DMS53 (cell line): ENCODE measurements at regions not wholly inside any gene's neighbourhood (a gene's known extent, or its start where the extent isn't known, plus 50 kb on each side); places are given as distances from the start of the nearest gene placed in this dataset.

Source experiments
- DNase-seq: peaks from one replicate; lab custom pipeline; 2025; lab: John Stamatoyannopoulos, UW

GRCh38 chr2:71864085-71864484, 283.6 kb downstream of the CYP26B1 start:
- no peak for DNase-seq

DNA sequence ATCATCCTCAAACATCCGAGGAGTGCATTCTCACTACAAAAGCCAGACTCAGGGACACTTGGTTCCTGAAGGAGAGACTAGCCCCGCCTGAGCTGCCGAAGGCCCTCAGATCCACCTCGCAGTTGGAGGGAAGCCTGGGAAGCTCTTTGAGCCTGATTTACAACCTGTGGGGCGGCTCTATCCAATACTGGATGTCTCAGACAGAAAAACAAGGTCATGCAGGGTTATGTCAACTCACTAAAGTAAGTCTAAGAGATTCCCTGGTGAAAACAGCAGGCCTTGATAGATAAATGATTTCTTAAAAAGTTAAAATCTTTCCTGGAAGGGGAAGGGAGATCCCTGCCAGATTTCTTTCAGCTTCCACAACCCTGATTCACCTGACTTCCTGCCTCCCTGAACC, 284.3 kb downstream of the CYP26B1 start:
- no peak for DNase-seq

- DNase-seq = no peak
Observed at GRCh38 chr2:71862921-71863320, 284.7 kb downstream of the CYP26B1 start.

DNA sequence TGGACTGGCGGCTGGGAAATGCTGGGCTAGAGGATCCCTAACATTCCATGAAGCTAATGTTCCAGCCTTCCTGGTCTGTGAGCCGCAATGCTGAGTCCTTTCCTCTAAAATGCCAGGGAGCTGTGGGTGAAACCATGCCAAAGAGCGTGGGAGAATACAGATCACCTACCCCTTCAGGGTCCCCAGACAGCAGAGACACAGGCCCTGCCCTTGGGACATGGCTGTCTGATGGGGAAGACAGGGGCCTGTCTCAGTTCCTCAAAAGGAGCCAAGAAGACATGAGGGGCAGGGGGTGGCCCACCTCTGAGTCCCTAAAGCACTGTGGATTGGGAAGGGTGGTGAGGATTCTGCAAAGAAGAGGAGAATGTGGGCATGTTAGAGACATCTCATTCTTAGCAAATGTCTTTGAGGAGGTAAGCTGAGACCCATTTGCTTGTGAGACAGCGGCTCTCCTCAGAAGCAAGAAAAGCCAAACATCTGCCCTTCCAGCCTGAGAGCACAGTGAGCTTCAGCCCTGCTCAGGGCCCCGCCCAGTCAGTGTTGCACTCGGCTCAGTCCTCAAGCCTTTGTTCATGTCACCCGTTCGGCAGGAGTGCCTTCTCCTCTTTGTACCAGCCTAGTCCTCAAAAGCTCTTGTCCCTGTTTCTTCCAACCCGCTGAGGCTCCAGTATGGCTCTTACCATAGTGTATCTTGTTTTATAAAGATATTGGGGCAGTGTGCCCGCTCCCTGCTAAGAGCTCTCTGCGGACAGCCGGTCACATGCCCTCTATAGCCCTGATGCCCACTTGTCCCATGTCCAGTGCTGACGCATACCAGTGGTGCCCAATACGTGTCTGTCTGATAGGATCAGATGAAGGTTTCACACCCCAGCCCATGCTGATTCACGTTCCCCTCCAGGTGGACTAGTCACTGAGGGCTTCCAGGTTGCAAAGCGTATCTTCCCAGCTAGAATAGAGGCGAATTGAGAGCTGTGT, 286.2 kb downstream of the CYP26B1 start:
- no peak for DNase-seq

DNA sequence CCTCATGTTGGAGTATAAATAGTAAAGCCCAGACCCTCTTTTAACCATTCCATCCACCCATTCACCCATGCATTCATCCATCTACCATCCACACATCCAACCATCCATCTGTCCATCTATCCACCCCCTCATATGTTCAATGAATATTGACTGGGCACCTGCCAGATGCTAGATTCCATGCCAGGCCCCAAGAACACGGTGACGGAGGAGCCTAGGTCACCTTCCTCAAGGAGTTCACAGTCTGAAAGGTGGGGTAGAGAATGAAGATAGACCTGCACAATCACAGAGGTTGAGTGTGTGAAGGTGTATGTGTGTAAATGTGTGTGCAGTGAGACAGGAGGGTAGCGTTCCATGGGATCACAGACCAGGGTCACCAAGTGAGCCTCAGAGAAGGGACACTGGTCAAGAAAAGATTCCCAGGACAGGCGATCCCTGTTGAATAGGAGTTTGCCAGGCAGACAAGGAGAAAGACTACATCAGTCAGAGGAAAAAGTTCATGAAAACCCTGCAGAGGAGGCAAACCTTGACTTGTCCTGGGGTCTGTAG, 287.2 kb downstream of the CYP26B1 start:
- no peak for DNase-seq

GRCh38 chr2:71859211-71859847, 288.3 kb downstream of the CYP26B1 start:
- no peak for DNase-seq

DNA sequence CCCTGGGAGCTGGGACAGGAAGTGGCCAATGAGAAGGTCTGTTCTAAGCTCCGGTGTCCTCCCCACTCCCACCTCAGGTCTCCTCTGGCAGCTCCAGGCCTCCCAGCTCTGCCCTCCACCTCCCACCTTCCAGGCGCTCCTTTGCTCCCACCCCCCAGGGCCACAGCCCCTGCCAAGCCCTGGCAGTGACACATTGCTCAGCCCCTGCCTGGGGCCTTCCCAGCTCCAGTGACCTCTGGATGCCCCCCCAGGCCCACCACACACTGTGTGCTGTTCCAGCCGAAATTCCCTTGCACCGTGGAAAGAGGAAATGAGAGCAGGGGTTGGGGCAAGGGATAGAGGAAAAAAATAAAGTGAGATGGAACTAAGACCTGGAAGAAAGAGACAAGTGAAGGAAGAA, 289.6 kb downstream of the CYP26B1 start:
- DNase-seq = no peak

- DNase-seq = no peak
Observed at GRCh38 chr2:71857636-71858035, 290.0 kb downstream of the CYP26B1 start.

DNA sequence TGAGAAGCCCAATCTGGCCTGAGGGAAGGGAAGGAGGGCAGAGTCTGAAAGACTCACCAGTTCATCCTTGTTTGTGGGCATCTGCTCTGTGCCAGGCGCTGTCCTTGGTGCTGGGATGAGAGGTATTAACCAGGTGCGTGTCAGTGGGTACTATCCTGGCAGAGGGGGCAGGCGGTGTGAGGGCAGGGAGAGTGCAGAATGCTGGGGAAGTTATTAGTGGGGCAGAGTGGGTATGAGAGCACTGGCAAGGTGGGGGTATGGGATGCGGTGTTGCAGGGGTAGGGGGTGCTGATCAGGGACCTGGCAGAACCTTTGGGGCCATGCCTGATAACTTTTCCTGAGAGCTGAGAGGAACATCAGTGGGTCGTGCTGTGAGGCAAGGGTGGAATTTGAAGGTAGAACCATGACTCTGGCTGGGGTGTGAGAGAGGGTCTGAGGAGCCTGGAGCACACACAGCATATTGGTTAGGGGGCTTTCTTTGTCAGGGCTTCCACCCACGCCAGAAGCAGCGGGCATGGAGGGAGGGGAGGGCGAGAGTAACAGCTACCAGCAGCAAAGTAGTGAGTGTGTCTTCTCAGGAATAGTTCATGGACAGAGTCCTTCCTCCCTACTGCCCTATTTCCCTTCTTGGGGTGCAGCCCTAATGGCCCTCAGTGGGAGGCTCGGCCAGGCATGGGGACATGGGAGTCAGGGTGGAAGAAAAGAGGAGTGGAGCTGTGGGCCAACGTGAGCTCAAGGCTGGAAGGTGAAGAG, 290.7 kb downstream of the CYP26B1 start:
- DNase-seq = peak; percentile 12

DNA sequence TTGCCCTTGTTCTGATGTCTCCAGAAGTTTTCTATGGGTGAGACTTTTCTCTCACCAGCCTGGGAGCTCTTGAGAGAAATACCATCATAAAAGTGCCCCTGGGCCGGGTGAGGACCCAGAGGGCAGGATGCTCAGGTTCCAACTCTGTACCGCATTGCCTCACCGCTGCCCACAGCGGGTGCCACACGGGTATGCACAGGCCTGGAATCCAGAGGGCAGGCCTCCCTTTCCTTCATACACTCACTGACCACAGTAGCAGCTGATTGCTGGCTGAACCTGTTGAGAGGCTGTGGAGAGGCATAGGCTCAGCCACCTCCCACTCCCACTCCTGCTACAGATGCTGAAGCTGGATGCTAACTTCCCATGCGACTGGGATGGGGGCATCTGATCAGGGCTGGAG, 293.8 kb downstream of the CYP26B1 start:
- no peak for DNase-seq

DNA sequence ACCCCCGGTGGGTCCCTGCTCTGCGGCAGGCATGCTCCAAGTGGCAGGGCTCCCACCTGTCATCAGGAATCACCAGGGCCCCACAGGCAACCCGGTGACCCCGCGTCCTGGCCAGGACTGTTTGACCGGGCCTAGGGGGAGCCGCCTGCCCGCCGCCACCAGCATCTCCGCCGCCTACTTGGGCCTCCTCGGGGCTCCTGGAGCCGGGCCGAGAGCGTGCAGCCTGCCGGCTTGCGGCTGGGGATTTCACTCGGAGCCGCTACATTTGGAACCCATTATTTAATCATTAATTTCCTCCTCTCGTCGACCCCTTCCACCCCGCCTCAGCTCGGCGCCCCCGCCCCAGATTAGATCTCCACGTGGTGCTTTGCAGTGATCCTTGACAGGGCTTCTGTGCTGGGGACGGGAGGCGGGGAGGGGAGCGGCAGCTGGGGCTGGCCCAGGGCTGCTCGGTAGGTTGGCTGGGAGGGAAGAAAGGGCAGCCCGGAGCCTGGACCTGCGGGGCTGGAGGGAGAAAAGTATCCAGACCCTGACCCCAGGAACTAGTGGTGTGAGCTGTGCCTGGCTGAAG, 295.4 kb downstream of the CYP26B1 start:
- DNase-seq = peak; percentile 22

GRCh38 chr2:71851094-71851750, 296.4 kb downstream of the CYP26B1 start:
- no peak for DNase-seq

GRCh38 chr2:71850306-71850801, 297.3 kb downstream of the CYP26B1 start:
- no peak for DNase-seq

- DNase-seq = no peak
Observed at GRCh38 chr2:71849607-71850305, 297.9 kb downstream of the CYP26B1 start.

- no peak for DNase-seq
Observed at GRCh38 chr2:71849111-71849510, 298.6 kb downstream of the CYP26B1 start.

DNA sequence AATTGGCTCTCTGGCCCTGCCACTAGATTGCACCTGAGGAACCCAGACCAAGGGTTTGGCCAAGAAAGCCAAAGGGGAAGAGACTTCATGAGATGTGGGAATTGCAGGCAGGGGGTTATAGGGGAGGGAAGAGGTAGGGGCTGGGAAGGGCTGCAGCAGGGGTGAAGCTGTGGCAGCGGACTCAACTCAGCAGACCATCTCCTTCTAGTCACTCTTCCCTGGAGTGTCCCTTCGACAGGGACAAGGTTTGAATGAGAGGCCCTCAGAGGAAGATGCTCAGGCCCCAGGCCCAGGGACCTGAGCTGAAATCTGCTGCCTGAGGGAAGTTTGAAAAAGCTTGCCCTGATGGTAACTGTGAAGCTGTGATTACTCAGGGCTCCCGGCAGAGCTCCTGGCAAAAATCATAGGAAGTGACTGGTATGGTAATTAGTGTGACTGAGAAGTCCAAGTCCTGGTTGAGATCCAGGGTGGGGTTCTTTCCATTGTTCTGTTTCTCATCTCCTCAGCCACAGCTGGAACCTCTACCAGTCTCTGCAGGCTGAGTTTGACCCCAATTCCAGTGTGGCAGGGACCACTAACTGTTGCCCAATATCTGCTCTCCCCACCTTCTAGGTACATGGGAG, 300.9 kb downstream of the CYP26B1 start:
- DNase-seq = no peak

- DNase-seq = no peak
Observed at GRCh38 chr2:71846072-71846471, 301.6 kb downstream of the CYP26B1 start.

GRCh38 chr2:71844967-71845366, 302.7 kb downstream of the CYP26B1 start:
- peak; percentile 50 for DNase-seq

GRCh38 chr2:71843391-71843850, 304.2 kb downstream of the CYP26B1 start:
- DNase-seq = peak; percentile 32

DNA sequence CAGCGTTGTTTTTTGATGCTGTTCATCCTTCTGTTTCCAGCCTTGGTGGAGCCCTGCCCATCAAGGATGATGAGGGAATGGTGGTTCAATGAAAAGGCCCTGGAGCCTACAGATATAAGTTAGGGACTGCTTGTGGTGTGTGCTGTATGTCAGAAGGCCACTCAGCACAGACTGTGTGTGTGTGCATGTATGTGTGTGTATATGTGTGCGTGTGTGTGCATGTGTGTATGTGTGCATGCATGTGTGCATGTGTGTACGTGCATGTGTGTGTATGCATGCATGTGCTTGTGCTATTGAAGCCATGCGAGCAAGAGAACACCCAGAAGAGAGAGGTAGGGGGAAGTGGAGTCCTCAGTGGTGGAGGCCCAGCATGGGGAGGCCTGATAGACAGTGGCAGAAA, 304.9 kb downstream of the CYP26B1 start:
- DNase-seq = no peak
